HK-2 (cell line): ENCODE measurements at regions not wholly inside any gene's neighbourhood (a gene's known extent, or its start where the extent isn't known, plus 50 kb on each side); places are given as distances from the start of the nearest gene placed in this dataset.

Experiments
- DNase-seq: peaks from one replicate; pipeline ENCODE4 v3.0.0-alpha.2; 2018; ENCODE audit not compliant: unreplicated experiment

GRCh38 chr5:152337484-152337883, 67.6 kb downstream of the NMUR2 start:
- DNase-seq: no peak

- DNase-seq: no peak
Measured at GRCh38 chr5:152335461-152335860, 69.6 kb downstream of the NMUR2 start.

DNA sequence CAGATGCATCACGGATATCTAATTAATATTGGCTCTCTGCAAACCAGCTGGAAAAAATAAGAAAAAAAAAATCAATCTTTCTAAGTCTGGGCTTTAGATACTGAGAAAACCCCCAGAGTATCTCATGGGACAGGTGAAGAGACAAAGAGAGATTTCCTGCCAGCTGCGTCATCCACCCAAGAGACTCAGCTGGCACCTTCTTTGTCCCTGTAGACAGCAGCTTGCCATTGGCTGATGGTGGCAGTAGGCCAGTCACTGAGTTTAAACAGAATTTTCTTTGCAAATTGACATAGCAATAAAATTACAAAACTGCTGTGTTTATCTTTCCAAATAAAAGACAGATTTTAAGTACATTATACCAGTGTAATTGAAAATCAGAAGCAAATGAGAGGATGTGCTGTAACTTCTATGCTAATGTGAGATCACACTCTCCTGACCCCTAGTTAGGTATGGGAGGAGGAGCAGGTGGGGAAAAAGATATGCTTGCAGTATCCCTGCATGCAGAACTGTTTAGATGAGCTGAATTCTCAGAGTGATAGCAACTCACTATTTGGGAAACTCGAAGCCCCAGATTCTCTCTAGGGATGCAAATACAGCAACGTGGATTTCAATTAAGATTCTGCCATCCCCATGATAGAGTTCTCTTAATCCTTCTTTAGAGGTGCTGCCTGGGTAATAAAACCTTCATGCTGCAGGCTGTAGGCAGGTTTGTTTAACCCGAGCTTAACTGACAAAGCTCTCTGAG, 72.2 kb downstream of the NMUR2 start:
- DNase-seq: no peak

DNA sequence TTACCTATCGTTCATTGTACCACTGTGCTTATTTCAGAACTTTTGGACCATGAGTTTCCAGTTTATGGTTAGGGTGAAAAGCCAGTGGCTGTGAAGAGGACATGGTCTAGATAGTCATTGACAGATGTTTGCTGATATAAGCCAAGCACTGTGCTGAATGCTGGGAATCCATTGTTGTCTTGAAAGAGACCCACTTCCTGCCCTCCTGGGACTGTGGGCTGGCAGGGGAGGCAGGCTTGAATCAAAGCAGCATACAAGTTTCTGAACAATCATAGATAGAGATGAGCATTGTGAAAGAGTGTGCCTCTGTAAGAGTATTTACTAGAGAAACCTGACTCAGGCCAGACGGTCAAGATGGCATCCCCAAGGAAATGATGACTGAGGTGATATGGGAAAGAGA, 73.4 kb downstream of the NMUR2 start:
- no peak for DNase-seq

DNA sequence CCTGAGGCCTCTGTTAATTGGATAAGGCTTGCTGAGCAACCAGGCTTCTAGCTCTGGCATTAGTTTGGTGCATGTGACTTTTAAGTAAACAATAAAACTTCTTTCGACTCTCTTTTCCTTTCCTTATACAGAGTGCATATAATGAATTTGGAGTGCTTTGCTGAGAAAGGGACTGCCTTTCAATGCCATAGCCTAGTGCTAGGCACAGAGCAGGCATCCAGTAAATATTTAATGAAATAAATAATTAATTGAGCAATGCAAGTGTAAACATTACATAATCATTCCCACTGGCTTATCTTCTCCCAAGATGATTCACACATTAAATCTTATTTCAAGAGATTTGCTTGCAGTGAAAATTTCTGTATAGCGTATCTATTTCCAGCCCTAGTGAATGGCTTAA, 74.1 kb downstream of the NMUR2 start:
- DNase-seq: no peak

DNA sequence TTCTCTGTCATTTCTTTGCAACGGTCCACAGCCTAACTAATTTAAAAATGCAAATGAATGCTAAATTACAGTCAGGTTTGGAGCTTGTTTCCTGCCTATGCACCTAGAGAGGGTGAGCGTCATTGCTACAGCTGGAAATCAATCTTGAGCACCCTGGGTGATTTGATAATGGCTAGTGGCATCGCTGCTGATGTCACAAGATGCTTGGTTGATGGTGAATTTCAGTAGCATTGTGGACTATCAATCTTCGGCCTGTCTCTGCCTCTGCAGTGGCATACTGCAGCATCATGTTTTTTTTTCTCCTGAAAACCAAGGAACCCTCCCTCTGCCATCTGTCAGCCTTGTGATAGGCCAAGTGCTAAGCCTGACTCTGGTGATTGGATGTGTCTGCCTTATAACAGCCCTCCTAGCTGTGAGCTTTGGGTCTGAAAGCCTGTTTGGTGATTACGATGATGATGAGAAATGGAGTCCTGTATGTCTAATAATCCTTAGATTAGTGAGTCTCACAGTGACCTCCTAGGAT, 75.3 kb downstream of the NMUR2 start:
- no peak for DNase-seq

DNA sequence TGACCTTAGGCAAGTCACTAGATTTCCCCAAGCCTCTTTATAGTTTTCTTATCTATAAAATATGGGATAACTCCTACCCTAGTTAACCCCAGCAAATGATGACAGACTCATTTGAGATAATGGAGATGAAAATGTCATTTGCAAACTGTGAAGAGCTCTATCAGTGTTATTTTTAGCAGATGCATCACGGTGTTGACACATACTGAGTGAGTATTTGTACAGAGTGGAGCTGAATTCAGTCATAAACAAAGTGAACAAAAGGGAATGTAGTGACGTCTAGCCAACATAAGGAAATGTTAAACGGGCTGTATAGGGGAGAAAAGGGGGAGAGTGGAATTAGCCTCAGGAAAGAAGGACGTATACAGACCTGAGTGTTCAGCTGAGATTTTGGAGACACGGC, 75.9 kb downstream of the NMUR2 start:
- no peak for DNase-seq

GRCh38 chr5:152315942-152316341, 89.1 kb downstream of the NMUR2 start:
- DNase-seq: no peak

DNA sequence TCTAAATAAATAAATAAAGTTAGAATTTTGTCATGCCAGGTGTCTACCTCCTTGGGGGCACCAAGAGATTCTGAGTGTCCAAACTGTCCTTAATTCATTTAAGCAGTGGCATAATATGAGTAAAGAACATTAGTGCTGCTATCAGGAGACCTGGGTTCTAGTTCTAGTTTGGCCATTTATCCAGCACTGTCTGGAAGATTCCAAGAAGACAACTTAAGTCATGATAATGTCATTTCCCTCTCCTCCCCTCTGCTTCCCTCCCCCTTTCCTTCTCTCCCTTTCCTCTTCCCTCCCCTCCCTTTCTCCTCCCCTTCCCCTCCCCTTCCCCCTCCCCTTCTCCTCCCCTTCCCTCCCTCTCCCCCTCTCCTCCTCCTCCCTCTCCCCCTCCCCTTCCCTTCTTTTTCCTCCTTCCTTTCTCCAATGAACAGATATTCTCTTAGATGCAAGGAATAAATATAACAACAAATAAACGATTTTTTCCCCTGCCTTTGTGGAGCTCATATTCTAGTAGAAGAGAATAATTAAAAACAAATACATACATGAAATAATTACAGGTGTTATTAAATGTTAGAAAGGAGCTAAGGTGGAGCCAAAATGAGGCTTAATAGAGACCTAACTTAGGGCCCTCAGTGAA, 90.8 kb downstream of the NMUR2 start:
- no peak for DNase-seq

DNA sequence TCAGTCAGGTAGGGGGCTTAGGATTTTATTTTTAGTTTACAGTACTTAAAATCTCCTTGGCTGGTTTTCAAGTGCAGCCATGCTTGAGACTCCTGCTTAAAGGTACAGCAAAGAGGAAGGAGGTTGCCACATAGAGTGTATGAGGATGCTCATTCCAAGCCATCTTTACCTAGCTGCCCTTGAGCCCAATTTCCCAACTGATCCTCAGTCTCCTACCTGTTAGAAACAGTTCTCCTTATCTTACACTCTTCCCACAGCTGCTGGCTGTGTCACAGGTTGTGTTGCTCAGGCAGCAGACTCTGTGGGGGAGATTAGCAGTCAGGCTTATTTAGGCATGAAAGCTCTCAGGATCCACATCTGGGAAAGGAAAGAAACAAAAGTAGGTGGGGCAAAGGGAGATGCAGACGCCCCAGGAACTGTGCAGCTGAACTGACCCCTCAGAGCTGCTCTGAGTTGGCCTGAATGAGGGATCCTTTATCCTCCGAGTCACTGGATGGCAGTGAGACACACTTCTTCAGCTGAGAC, 95.1 kb downstream of the NMUR2 start:
- no peak for DNase-seq

- no peak for DNase-seq
Measured at GRCh38 chr5:152306386-152306785, 98.7 kb downstream of the NMUR2 start.

- no peak for DNase-seq
Measured at GRCh38 chr5:152305525-152305924, 99.6 kb downstream of the NMUR2 start.

DNA sequence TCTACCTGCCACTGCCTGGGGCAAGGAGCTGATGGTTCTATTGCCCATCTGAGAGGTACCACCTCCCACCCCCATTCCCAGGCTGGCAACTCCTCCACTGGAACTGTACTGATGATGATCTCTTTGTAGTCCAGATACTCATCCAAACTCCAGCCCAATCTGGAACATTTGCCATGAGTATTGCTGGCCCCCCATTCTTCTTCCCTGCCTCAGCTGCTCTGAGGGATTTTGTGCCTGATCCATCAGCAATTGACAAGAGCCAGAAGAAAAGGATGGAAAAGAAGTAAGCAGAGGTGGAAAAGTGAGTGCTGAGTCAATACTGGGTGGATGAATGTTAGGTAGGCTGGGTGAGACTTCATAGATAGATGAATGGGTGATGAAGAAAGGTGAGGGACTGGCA, 101.2 kb downstream of the NMUR2 start:
- no peak for DNase-seq

- DNase-seq: no peak
Measured at GRCh38 chr5:152297866-152298265, 107.2 kb downstream of the NMUR2 start.

- no peak for DNase-seq
Measured at GRCh38 chr5:152293189-152293588, 111.9 kb downstream of the NMUR2 start.

- DNase-seq: no peak
Measured at GRCh38 chr5:152290181-152290580, 114.9 kb downstream of the NMUR2 start.

DNA sequence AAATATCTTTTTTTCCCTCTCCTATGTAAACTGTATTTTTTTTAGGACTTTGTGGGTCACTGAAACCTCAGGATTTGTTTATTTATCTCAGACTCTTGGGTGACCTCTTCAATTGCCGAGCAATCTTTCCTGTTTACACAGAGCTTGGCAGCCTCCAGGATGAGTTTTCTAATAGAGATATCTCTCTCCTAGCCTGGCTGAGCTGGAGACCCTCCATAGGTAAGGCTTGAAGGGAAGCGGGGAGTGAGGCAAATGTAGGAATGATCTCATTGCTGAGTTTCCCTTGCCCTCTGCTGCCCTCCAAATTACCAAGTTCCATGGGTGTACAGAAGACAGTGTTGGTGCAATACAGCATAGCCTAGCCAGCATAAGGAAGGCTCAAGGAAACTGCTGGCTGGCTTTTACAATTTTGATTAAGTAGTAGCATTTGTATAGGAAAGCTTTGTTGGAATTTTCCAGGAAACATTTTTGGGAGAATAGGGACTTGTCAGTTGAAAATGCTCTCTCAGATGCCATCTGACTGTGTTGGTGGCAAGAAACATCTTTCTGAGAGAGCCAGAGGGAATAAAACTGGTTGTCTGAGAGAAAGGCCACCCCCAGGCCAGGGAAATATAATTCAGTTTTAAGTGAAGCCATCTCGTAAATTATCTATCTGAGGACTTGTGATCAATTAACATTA, 116.0 kb downstream of the NMUR2 start:
- no peak for DNase-seq

DNA sequence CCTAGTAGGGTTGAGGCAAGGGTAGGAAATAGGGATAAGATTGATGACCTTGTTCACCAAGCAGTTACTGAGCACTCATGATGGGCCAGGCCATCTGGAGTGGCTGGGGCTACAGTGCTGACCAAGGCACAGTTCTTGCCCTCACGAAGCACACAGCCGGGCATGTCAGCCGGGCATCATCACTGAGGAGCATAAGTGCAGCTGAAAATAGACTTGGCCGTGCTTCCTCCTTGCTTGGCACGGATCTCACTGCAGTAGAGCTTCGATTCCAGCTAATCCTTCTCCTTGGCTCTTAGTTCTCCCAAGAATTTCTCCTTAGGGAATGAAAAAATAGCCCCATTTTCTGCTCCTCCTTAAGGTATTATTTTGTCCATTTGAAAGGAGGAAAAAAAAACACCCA, 116.6 kb downstream of the NMUR2 start:
- DNase-seq: no peak

- DNase-seq: no peak
Measured at GRCh38 chr5:152285764-152286163, 119.3 kb downstream of the NMUR2 start.

DNA sequence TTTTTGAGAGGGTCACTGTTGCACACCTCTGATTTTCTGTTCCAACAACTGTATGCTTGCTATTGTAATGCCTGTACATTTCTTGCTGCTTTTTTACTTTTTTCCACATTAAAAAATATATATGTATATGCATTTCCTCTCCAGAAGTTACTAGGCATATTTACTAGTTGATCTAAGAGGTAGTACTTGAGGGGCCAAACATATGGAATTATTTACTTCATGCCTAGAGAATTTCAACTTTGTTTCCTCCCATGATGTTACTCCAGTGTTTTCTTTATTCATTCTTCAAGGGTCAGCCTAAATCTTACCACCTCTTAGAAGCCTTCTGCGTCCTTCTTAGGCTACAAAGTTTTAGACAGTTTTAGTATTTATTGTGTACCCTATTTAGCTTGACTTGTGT, 122.7 kb downstream of the NMUR2 start:
- no peak for DNase-seq

DNA sequence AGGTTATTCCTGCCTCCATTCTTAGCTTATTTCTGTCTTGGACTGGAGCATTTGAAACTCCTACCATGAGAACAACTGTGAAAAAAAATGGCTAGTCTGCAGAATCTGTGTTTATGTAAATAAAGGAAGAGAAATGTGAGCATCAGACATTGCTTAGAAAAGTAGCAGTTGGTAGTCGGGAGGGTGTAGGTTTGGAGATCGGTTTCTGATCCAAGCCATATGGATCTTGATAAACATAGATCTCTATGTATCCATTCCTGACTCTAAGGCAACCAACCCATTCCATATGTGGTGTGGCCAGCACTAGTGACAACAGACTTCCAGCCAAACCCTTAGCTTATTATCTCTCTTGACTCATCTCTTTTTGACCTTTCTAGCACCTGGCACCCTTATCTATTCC, 127.1 kb downstream of the NMUR2 start:
- DNase-seq: no peak

- no peak for DNase-seq
Measured at GRCh38 chr5:152274224-152274623, 130.9 kb downstream of the NMUR2 start.

GRCh38 chr5:152271420-152271819, 133.7 kb downstream of the NMUR2 start:
- DNase-seq: peak; percentile 2
